Stomach (tissue), 8 donors: ENCODE measurements at regions not wholly inside any gene's neighbourhood (a gene's known extent, or its start where the extent isn't known, plus 50 kb on each side); places are given as distances from the start of the nearest gene placed in this dataset.

Experiments
- DNase-seq, 2 donors: peaks; one replicate each; pipeline versions ENCODE4 v3.0.0 to v3.0.0-alpha.2; 2013 to 2019
- H3K27ac ChIP-seq, 5 donors: fragments of 200-600 bp in 4 of 5; sonication (generic) in 4 of 5; one replicate each; pipeline ENCODE4 v1.5.1; 2013 to 2019; ENCODE audit warnings: mild to moderate bottlenecking in 1 of 5, moderate library complexity in 1 of 5
- H3K27me3 ChIP-seq, 3 donors: fragments of 200-600 bp; sonication (generic); one replicate each; pipeline ENCODE4 v1.5.1; 2017 to 2019; ENCODE audit warnings: mixed run types in 1 of 3
- H3K36me3 ChIP-seq, 4 donors: fragments of 200-600 bp; sonication (generic); 1 replicate in 3 of 4; 2 replicates in 1 of 4; pipeline ENCODE4 v1.5.1; 2016 to 2019
- H3K4me1 ChIP-seq, 4 donors: fragments of 200-600 bp; sonication (generic); one replicate each; pipeline ENCODE4 v1.5.1; 2016 to 2019
- H3K4me3 ChIP-seq, 4 donors: fragments of 200-600 bp; sonication (generic) in 3 of 4; one replicate each; pipeline ENCODE4 v1.5.1; 2016 to 2019; ENCODE audit warnings: mild to moderate bottlenecking in 1 of 4
- H3K9me3 ChIP-seq, 4 donors: fragments of 200-600 bp; sonication (generic); one replicate each; pipeline ENCODE4 v1.5.1; 2016 to 2019
- EP300 ChIP-seq: sonication (generic); formaldehyde crosslinking; IDR thresholded peaks from one replicate; pipeline ENCODE4 v1.6.1; 2017; ENCODE audit warnings: antibody characterized with exemption
- POLR2A ChIP-seq, 4 donors: fragments of 450-650 bp; IDR thresholded peaks; one replicate each; pipeline ENCODE4 v1.6.1; 2016; ENCODE audit warnings: antibody characterized with exemption in 4 of 4, control low read depth in 2 of 4, mild to moderate bottlenecking in 1 of 4, moderate library complexity in 1 of 4
- POLR2AphosphoS5 ChIP-seq, 3 donors: sonication (generic); formaldehyde crosslinking; IDR thresholded peaks; one replicate each; pipeline ENCODE4 v1.6.1; 2016; ENCODE audit warnings: antibody characterized with exemption in 3 of 3
- WGBS, 5 donors: extraction: QIAGEN DNeasy Blood & Tissue Kit in 3 of 5; methylation state at CpG; one replicate each; pipeline versions ENCODE4 v1.1.5 to v1.1.7; 2013 to 2018; 5-methylcytosine and 5-hydroxymethylcytosine counted together
- intact Hi-C: fragments of 100-400 bp; cut with DNase I; formaldehyde crosslinking; loops from one replicate; pipeline ENCODE4 v1.15.1; 2023; ENCODE audit warnings: low total_unique reads
- TF ChIP-seq, protein P1 (sequence below), 7 experiments: fragments of 450-650 bp in 4 of 7; fragments of 200-600 bp in 3 of 7; sonication (generic) in 3 of 7; IDR thresholded peaks; one replicate each; pipeline ENCODE4 v1.5.1; 2016 to 2019; ENCODE audit warnings: antibody characterized with exemption in 7 of 7, control low read depth in 2 of 7, mild to moderate bottlenecking in 1 of 7
- donor health status: healthy with polysubstance abuse.
- donor health status: Bipolar disorder and iron deficiency.
- donor health status: healthy.

DNA sequence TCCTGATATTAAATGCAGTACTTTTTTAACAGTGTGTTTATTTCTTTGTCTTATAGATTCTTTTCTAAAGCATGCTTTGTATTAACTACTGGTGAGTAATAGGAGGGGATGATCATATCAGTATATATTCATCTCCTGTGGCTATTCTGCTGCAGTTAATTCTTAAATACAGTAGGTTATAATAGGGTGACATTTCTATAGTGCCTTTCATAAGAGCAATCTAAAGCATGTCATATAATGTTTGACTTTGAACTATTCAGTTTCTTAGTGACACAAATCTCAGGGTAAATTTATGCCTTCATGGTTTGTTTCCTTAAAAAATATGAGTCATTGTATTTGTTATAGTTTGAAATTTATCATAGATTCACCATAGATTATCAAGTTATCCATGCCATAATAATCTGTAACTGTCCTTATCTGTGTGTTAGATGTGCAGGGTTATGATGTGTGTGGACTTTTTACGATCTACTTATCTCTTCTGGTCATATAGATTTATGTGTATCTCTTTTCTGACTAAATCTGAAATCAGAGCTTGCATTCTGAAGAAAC, 1019.5 kb downstream of the NR2F1-AS1 start:
- TF ChIP-seq POLR2A (IDR thresholded peaks at IDR 0.05) (no peak), EP300 (no peak), POLR2AphosphoS5 (IDR thresholded peaks at IDR 0.05) (no peak)
- TF ChIP-seq, protein P1, sequence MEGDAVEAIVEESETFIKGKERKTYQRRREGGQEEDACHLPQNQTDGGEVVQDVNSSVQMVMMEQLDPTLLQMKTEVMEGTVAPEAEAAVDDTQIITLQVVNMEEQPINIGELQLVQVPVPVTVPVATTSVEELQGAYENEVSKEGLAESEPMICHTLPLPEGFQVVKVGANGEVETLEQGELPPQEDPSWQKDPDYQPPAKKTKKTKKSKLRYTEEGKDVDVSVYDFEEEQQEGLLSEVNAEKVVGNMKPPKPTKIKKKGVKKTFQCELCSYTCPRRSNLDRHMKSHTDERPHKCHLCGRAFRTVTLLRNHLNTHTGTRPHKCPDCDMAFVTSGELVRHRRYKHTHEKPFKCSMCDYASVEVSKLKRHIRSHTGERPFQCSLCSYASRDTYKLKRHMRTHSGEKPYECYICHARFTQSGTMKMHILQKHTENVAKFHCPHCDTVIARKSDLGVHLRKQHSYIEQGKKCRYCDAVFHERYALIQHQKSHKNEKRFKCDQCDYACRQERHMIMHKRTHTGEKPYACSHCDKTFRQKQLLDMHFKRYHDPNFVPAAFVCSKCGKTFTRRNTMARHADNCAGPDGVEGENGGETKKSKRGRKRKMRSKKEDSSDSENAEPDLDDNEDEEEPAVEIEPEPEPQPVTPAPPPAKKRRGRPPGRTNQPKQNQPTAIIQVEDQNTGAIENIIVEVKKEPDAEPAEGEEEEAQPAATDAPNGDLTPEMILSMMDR (IDR thresholded peaks at IDR 0.05), result no peak
- intact Hi-C loops, result no loop called here

GRCh38 chr5:92560698-92561401, 1020.2 kb downstream of the NR2F1-AS1 start:
- TF ChIP-seq, protein P1 (IDR thresholded peaks at IDR 0.05), result no peak
- TF ChIP-seq POLR2AphosphoS5 (IDR thresholded peaks at IDR 0.05) (no peak), EP300 (no peak), POLR2A (IDR thresholded peaks at IDR 0.05) (no peak)
- Histone ChIP-seq H3K27me3 (no peaks in the 10 kb centered on the region), H3K9me3 (no peaks in the 10 kb centered on the region), H3K27ac (no peak overlapping the region), H3K4me3 (no peak overlapping the region), H3K4me1 (no peaks in the 10 kb centered on the region), H3K36me3 (no peaks in the 10 kb centered on the region)
- DNase-seq, result peak in 1 of 2 donors; percentile 12
- intact Hi-C loops, result no loop called here
- 41 to 53% (median 45%) methylated on average over 4 of the region's 4 CpGs for WGBS, 5 donors

More for the DNA sequence above, 1019.5 kb downstream of the NR2F1-AS1 start:
- H3K36me3 ChIP-seq, result no peaks in the 10 kb centered on the region
- 23 to 53% (median 25%) methylated on average over 1 of the region's 1 CpG for WGBS, 5 donors
- no peak for DNase-seq
- no peaks in the 10 kb centered on the region for H3K9me3 ChIP-seq
- no peaks in the 10 kb centered on the region for H3K27me3 ChIP-seq
- H3K27ac ChIP-seq, result no peak overlapping the region
- H3K4me3 ChIP-seq, result no peak overlapping the region
- no peaks in the 10 kb centered on the region for H3K4me1 ChIP-seq

- TF ChIP-seq POLR2AphosphoS5 (IDR thresholded peaks at IDR 0.05), result no peak
- TF ChIP-seq POLR2A (IDR thresholded peaks at IDR 0.05), result no peak
- TF ChIP-seq, protein P1 (IDR thresholded peaks at IDR 0.05), result no peak
- TF ChIP-seq EP300, result no peak
- DNase-seq, result no peak
- no peaks in the 10 kb centered on the region for H3K4me1 ChIP-seq
- intact Hi-C loops, result no loop called here
- no peak overlapping the region for H3K27ac ChIP-seq
- no peaks in the 10 kb centered on the region for H3K36me3 ChIP-seq
- 27 to 38% (median 35%) methylated on average over 3 of the region's 3 CpGs for WGBS, 5 donors
- H3K4me3 ChIP-seq, result no peak overlapping the region
- H3K9me3 ChIP-seq, result no peaks in the 10 kb centered on the region
- no peaks in the 10 kb centered on the region for H3K27me3 ChIP-seq
These were observed 1021.2 kb downstream of the NR2F1-AS1 start for GRCh38 chr5:92559781-92560180.

GRCh38 chr5:92559331-92559730, 1021.7 kb downstream of the NR2F1-AS1 start:
- H3K36me3 ChIP-seq, result no peaks in the 10 kb centered on the region
- no peak overlapping the region for H3K4me3 ChIP-seq
- H3K4me1 ChIP-seq, result no peaks in the 10 kb centered on the region
- H3K27ac ChIP-seq, result no peak overlapping the region
- H3K27me3 ChIP-seq, result no peaks in the 10 kb centered on the region
- TF ChIP-seq, protein P1 (IDR thresholded peaks at IDR 0.05), result no peak
- TF ChIP-seq EP300 (no peak), POLR2AphosphoS5 (IDR thresholded peaks at IDR 0.05) (no peak), POLR2A (IDR thresholded peaks at IDR 0.05) (no peak)
- intact Hi-C loops, result no loop called here
- no peak for DNase-seq
- 79 to 84% (median 80%) methylated on average over 4 of the region's 4 CpGs for WGBS, 5 donors
- H3K9me3 ChIP-seq, result no peaks in the 10 kb centered on the region
